Uterus (tissue), 3 donors: ENCODE measurements at regions not wholly inside any gene's neighbourhood (a gene's known extent, or its start where the extent isn't known, plus 50 kb on each side); places are given as distances from the start of the nearest gene placed in this dataset.
"Not testable (repeated sequence)": the region's sequence is repeated elsewhere in the genome, so short reads cannot be mapped to it uniquely, and the experiment has no call there.

ENCODE experiments used
- DNase-seq, 2 donors: peaks; one replicate each; pipeline ENCODE4 v3.0.0-alpha.2; 2019 to 2020
- H3K27ac ChIP-seq, 2 donors: fragments of 200-600 bp; sonication (generic); 1 replicate in 1 of 2; 2 replicates in 1 of 2; pipeline ENCODE4 v1.5.1; 2016 to 2018
- H3K27me3 ChIP-seq, 2 donors: fragments of 200-600 bp; sonication (generic); one replicate each; pipeline ENCODE4 v1.5.1; 2018 to 2019; ENCODE audit warnings: control low read depth in 1 of 2
- H3K36me3 ChIP-seq, 2 donors: fragments of 200-600 bp; sonication (generic); one replicate each; pipeline ENCODE4 v1.5.1; 2019; ENCODE audit warnings: control low read depth in 1 of 2
- H3K4me1 ChIP-seq, 2 donors: fragments of 200-600 bp; sonication (generic); one replicate each; pipeline ENCODE4 v1.5.1; 2018 to 2019; ENCODE audit warnings: control low read depth in 1 of 2
- H3K4me3 ChIP-seq, 2 donors: fragments of 200-600 bp; sonication (generic); 1 replicate in 1 of 2; 2 replicates in 1 of 2; pipeline ENCODE4 v1.5.1; 2018 to 2019; ENCODE audit warnings: mild to moderate bottlenecking in 1 of 2
- H3K9me3 ChIP-seq, 2 donors: fragments of 200-600 bp; sonication (generic); one replicate each; pipeline ENCODE4 v1.5.1; 2019; ENCODE audit warnings: control low read depth in 1 of 2
- POLR2A ChIP-seq, 2 donors: fragments of 450-650 bp; IDR thresholded peaks; one replicate each; pipeline ENCODE4 v1.6.1; 2016; ENCODE audit warnings: antibody characterized with exemption in 2 of 2, mild to moderate bottlenecking in 1 of 2, moderate library complexity in 1 of 2
- intact Hi-C: fragments of 100-400 bp; cut with DNase I; formaldehyde crosslinking; loops from one replicate; pipeline ENCODE4 v1.15.1; 2023; ENCODE audit warnings: low total_unique reads
- TF ChIP-seq, protein P1 (sequence below), 4 experiments: fragments of 200-600 bp in 2 of 4; fragments of 450-650 bp in 2 of 4; sonication (generic) in 2 of 4; IDR thresholded peaks; one replicate each; pipeline ENCODE4 v1.5.1; 2016 to 2019; ENCODE audit warnings: antibody characterized with exemption in 4 of 4, mild to moderate bottlenecking in 2 of 4, moderate library complexity in 1 of 4
- donor health status: DM: yes; HTN: yes; CAD: no.

GRCh38 chr15:77875066-77875721, 202.3 kb downstream of the TBC1D2B start:
- H3K27ac ChIP-seq, H3K4me1 ChIP-seq, H3K9me3 ChIP-seq, H3K36me3 ChIP-seq, H3K4me3 ChIP-seq, intact Hi-C loops, H3K27me3 ChIP-seq: not testable (repeated sequence)
- peak in 1 of 2 donors; percentile 19 for DNase-seq
- TF ChIP-seq, protein P1, sequence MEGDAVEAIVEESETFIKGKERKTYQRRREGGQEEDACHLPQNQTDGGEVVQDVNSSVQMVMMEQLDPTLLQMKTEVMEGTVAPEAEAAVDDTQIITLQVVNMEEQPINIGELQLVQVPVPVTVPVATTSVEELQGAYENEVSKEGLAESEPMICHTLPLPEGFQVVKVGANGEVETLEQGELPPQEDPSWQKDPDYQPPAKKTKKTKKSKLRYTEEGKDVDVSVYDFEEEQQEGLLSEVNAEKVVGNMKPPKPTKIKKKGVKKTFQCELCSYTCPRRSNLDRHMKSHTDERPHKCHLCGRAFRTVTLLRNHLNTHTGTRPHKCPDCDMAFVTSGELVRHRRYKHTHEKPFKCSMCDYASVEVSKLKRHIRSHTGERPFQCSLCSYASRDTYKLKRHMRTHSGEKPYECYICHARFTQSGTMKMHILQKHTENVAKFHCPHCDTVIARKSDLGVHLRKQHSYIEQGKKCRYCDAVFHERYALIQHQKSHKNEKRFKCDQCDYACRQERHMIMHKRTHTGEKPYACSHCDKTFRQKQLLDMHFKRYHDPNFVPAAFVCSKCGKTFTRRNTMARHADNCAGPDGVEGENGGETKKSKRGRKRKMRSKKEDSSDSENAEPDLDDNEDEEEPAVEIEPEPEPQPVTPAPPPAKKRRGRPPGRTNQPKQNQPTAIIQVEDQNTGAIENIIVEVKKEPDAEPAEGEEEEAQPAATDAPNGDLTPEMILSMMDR (IDR thresholded peaks at IDR 0.05): peak in 2 of 4 experiments; percentile 14 to 20

DNA sequence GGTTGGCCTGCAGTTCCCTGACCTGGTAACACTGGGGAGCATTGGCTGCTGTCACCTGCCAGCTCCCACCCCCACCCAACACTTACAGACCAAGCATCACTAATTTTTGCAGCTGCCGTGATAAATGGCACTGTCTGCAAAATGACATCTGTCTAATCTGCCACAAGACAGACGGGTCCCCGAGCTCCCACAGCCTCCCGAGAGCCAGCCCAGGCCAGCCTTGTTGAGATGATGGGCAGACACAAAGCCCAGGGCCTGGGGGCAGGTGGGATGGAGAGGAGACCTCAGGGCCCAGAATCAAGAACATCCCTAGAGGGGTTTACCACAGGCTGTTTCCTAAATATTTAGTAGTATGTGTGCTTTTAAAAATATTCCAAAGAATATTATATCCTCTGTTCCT, 203.4 kb downstream of the TBC1D2B start:
- H3K27ac ChIP-seq: no peak overlapping the region
- peaks cover 0 to 3% of the 10 kb centered on the region in 2 donors for H3K4me1 ChIP-seq
- intact Hi-C loops: no loop called here
- no peaks in the 10 kb centered on the region for H3K36me3 ChIP-seq
- TF ChIP-seq, protein P1 (IDR thresholded peaks at IDR 0.05): no peak
- no peak for TF ChIP-seq POLR2A (IDR thresholded peaks at IDR 0.05)
- no peak for DNase-seq
- no peaks in the 10 kb centered on the region for H3K27me3 ChIP-seq
- H3K4me3 ChIP-seq: no peak overlapping the region
- no peaks in the 10 kb centered on the region for H3K9me3 ChIP-seq

- DNase-seq, H3K9me3 ChIP-seq, H3K4me3 ChIP-seq, H3K36me3 ChIP-seq, intact Hi-C loops, H3K4me1 ChIP-seq, H3K27ac ChIP-seq, H3K27me3 ChIP-seq: not testable (repeated sequence)
Measured at GRCh38 chr15:77872521-77873425, 204.7 kb downstream of the TBC1D2B start.

GRCh38 chr15:77871852-77872371, 205.6 kb downstream of the TBC1D2B start:
- Histone ChIP-seq H3K9me3 (no peaks in the 10 kb centered on the region), H3K4me1 (peaks cover 0 to 4% of the 10 kb centered on the region in 2 donors), H3K4me3 (no peak overlapping the region), H3K27ac (no peak overlapping the region), H3K36me3 (no peaks in the 10 kb centered on the region), H3K27me3 (no peaks in the 10 kb centered on the region)
- intact Hi-C loops: no loop called here
- TF ChIP-seq POLR2A (IDR thresholded peaks at IDR 0.05): no peak
- TF ChIP-seq, protein P1 (IDR thresholded peaks at IDR 0.05): no peak
- no peak for DNase-seq

GRCh38 chr15:77870195-77871065, 207.1 kb downstream of the TBC1D2B start:
- TF ChIP-seq POLR2A (IDR thresholded peaks at IDR 0.05): no peak
- TF ChIP-seq, protein P1 (IDR thresholded peaks at IDR 0.05): peak; percentile 59 to 77 (median 76)
- peaks cover 0 to 4% of the 10 kb centered on the region in 2 donors for H3K4me1 ChIP-seq
- no peaks in the 10 kb centered on the region for H3K9me3 ChIP-seq
- H3K27me3 ChIP-seq: no peaks in the 10 kb centered on the region
- DNase-seq: peak; percentile 33 to 56
- no peak overlapping the region for H3K4me3 ChIP-seq
- intact Hi-C loops: no loop called here
- no peak overlapping the region for H3K27ac ChIP-seq
- no peaks in the 10 kb centered on the region for H3K36me3 ChIP-seq
